Tibial nerve (tissue), 3 donors: ENCODE measurements at regions not wholly inside any gene's neighbourhood (a gene's known extent, or its start where the extent isn't known, plus 50 kb on each side); places are given as distances from the start of the nearest gene placed in this dataset.

Experiments
- CTCF ChIP-seq, 5 experiments: fragments of 200-600 bp in 3 of 5; fragments of 450-650 bp in 2 of 5; sonication (generic) in 3 of 5; IDR thresholded peaks; one replicate each; pipeline ENCODE4 v1.5.1; 2016 to 2019; ENCODE audit warnings: antibody characterized with exemption in 5 of 5, mild to moderate bottlenecking in 3 of 5, moderate library complexity in 2 of 5
- POLR2A ChIP-seq, 2 donors: fragments of 450-650 bp; IDR thresholded peaks; one replicate each; pipeline ENCODE4 v1.6.1; 2017; ENCODE audit warnings: antibody characterized with exemption in 2 of 2, mild to moderate bottlenecking in 2 of 2, moderate library complexity in 2 of 2

GRCh38 chr3:137205394-137206045 lies 247.7 kb downstream of the IL20RB start:
- TF ChIP-seq POLR2A (IDR thresholded peaks at IDR 0.05) (no peak), CTCF (IDR thresholded peaks at IDR 0.05) (no peak)
